ENCODE measurements at regions not wholly inside any gene's neighbourhood (a gene's known extent, or its start where the extent isn't known, plus 50 kb on each side); places are given as distances from the start of the nearest gene placed in this dataset.

DNA sequence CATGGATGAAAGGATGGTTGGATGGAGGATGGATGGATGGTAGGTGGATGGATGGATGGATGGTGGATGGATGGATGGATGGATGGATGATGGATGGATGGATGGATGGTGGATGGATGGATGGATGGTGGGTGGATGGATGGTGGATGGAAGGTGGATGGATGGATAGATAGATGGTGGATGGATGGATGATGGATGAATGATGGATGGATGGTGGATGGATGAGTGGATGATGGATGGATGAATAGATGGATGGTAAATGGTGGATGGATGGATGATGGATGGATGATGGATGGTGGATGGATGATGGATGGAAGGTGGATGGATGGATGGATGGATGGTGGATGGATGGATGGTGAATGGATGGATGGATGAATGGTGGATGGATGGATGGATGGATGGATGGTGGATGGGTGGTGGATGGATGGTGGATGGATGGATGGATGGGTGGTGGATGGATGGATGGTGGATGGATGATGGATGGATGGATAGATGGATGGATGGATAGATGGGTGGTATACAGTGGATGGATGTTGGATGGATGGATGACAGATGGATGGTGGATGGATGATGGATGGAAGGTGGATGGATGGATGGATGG lies 350.8 kb downstream of the BRD1 start:
- DNase-seq (ENCODE audit: low spot score), result no peak
- no peak for ATAC-seq (ENCODE audit: low read depth)
- Histone ChIP-seq H3K4me3 (ENCODE audit: severe bottlenecking) (no peak overlapping the region), H3K36me3 (ENCODE audit: low read depth) (no peaks in the 10 kb centered on the region), H3K9me3 (ENCODE audit: severe bottlenecking) (no peaks in the 10 kb centered on the region), H3K27ac (ENCODE audit: poor library complexity, severe bottlenecking) (no peak overlapping the region), H3K4me1 (ENCODE audit: insufficient read depth, poor library complexity, severe bottlenecking) (no peaks in the 10 kb centered on the region), H3K27me3 (ENCODE audit: insufficient read depth, poor library complexity, severe bottlenecking) (peaks cover 19% of the 10 kb centered on the region)
- TF ChIP-seq, protein P1, sequence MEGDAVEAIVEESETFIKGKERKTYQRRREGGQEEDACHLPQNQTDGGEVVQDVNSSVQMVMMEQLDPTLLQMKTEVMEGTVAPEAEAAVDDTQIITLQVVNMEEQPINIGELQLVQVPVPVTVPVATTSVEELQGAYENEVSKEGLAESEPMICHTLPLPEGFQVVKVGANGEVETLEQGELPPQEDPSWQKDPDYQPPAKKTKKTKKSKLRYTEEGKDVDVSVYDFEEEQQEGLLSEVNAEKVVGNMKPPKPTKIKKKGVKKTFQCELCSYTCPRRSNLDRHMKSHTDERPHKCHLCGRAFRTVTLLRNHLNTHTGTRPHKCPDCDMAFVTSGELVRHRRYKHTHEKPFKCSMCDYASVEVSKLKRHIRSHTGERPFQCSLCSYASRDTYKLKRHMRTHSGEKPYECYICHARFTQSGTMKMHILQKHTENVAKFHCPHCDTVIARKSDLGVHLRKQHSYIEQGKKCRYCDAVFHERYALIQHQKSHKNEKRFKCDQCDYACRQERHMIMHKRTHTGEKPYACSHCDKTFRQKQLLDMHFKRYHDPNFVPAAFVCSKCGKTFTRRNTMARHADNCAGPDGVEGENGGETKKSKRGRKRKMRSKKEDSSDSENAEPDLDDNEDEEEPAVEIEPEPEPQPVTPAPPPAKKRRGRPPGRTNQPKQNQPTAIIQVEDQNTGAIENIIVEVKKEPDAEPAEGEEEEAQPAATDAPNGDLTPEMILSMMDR (IDR thresholded peaks at IDR 0.05; ENCODE audit: poor library complexity, severe bottlenecking), result no peak

DNA sequence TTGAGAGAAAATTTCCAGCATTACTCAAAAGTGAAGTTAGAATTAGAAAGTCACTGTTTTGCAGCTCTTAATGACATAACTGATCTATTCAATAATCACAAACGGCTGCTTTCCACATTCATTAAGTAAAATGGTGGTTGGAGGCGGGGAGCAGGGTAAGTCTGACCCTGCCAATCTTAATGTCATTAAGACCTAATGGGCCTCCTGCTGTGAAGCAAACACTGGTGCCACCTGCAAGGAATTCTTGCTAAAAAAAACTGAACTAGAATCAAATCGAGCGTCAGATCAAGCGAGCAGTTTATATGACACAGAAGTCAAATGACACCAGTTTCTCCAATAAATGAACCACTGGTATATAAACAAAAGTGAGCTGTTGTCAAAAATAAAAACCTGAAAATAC lies 351.5 kb downstream of the BRD1 start:
- TF ChIP-seq, protein P1 (IDR thresholded peaks at IDR 0.05; ENCODE audit: poor library complexity, severe bottlenecking), result no peak
- no peaks in the 10 kb centered on the region for H3K9me3 ChIP-seq (ENCODE audit: severe bottlenecking)
- H3K4me1 ChIP-seq (ENCODE audit: insufficient read depth, poor library complexity, severe bottlenecking), result no peaks in the 10 kb centered on the region
- H3K36me3 ChIP-seq (ENCODE audit: low read depth), result no peaks in the 10 kb centered on the region
- H3K27ac ChIP-seq (ENCODE audit: poor library complexity, severe bottlenecking), result no peak overlapping the region
- DNase-seq (ENCODE audit: low spot score), result no peak
- no peak for ATAC-seq (ENCODE audit: low read depth)
- peaks cover 12% of the 10 kb centered on the region for H3K27me3 ChIP-seq (ENCODE audit: insufficient read depth, poor library complexity, severe bottlenecking)
- no peak overlapping the region for H3K4me3 ChIP-seq (ENCODE audit: severe bottlenecking)

DNA sequence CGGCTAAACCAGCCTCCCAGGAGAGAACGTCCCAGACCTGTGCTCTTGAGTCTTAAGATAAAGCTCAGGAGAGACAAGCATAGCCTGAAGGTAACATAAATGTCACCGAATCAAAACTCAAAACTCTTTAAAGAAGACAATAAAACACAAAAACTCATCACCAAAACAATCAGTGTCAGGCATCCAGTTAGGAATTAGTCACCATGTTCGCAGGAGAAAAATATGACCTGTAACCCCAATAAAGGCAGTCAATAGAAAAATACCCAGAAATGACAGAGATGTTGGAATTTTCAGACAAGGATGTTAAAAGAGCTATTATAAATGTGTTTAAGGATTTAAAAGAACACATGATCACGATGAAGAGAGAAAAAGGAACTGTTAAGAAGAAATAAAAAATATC lies 352.4 kb downstream of the BRD1 start:
- DNase-seq (ENCODE audit: low spot score) (no peak), ATAC-seq (ENCODE audit: low read depth) (no peak)
- Histone ChIP-seq H3K9me3 (ENCODE audit: severe bottlenecking) (no peaks in the 10 kb centered on the region), H3K36me3 (ENCODE audit: low read depth) (no peaks in the 10 kb centered on the region), H3K27ac (ENCODE audit: poor library complexity, severe bottlenecking) (no peak overlapping the region), H3K27me3 (ENCODE audit: insufficient read depth, poor library complexity, severe bottlenecking) (peaks cover 11% of the 10 kb centered on the region), H3K4me3 (ENCODE audit: severe bottlenecking) (no peak overlapping the region), H3K4me1 (ENCODE audit: insufficient read depth, poor library complexity, severe bottlenecking) (no peaks in the 10 kb centered on the region)
- TF ChIP-seq, protein P1 (IDR thresholded peaks at IDR 0.05; ENCODE audit: poor library complexity, severe bottlenecking), result no peak

DNA sequence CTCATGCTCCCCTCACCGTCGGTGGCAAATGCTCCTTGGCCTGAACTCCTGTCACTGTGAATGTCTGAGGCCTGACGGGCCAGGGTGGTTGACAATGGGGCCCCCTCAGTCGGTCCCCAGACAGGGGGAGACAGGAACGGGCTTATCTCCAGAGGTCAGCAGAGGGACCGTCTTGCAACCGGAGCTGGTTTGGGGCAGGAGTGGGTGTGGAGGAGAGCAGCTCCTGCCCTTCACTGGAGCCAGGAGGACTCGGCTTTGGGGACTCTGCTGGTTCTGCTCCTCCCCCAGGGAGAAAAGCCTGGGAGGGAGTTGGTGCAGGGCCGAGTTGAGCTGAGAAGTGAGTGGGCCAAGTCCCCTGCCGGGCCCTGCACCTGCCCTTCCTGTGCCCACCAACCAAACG lies 354.4 kb downstream of the BRD1 start:
- Histone ChIP-seq H3K27ac (ENCODE audit: poor library complexity, severe bottlenecking) (no peak overlapping the region), H3K4me1 (ENCODE audit: insufficient read depth, poor library complexity, severe bottlenecking) (no peaks in the 10 kb centered on the region), H3K27me3 (ENCODE audit: insufficient read depth, poor library complexity, severe bottlenecking) (peaks cover 11% of the 10 kb centered on the region), H3K36me3 (ENCODE audit: low read depth) (no peaks in the 10 kb centered on the region), H3K4me3 (ENCODE audit: severe bottlenecking) (no peak overlapping the region), H3K9me3 (ENCODE audit: severe bottlenecking) (no peaks in the 10 kb centered on the region)
- DNase-seq (ENCODE audit: low spot score), result no peak
- TF ChIP-seq, protein P1 (IDR thresholded peaks at IDR 0.05; ENCODE audit: poor library complexity, severe bottlenecking), result no peak
- ATAC-seq (ENCODE audit: low read depth), result no peak

DNA sequence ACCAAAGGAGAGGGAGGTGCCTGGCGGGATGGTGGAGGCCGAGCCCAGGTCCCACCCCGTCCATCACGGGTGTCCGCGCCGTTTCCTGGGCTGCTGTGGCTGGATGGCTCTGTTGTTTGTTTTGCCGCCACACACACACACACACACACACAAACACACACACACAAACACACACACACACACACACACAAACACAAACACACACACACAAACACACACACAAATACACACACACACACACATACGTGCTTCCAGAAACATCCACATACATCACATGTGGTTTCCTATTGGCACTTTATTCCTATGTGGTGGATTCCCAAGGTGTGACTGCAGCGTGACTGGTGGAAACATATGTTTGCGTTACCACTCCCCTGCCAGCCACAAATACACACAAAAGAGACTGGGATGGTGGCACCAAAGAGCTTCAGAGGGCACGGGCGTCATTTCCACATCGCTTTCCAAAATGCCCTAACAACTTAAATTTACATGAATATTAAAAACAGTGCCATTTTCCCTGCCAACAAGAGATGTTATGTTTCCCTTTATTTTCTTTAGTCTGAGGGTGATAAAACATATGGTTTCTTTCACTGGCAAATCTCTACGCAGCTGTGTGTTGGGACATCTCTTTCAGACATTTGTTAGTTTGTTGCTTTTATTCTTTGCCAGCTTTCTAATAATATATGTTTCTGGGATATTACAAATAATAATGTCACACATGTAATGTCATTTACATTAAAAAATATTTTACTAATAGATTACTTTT lies 356.8 kb downstream of the BRD1 start:
- H3K27ac ChIP-seq (ENCODE audit: poor library complexity, severe bottlenecking), result no peak overlapping the region
- no peaks in the 10 kb centered on the region for H3K4me1 ChIP-seq (ENCODE audit: insufficient read depth, poor library complexity, severe bottlenecking)
- DNase-seq (ENCODE audit: low spot score), result no peak
- ATAC-seq (ENCODE audit: low read depth), result no peak
- TF ChIP-seq, protein P1 (IDR thresholded peaks at IDR 0.05; ENCODE audit: poor library complexity, severe bottlenecking), result no peak
- no peaks in the 10 kb centered on the region for H3K9me3 ChIP-seq (ENCODE audit: severe bottlenecking)
- H3K27me3 ChIP-seq (ENCODE audit: insufficient read depth, poor library complexity, severe bottlenecking), result peaks cover 11% of the 10 kb centered on the region
- H3K36me3 ChIP-seq (ENCODE audit: low read depth), result no peaks in the 10 kb centered on the region
- no peak overlapping the region for H3K4me3 ChIP-seq (ENCODE audit: severe bottlenecking)
